ENCODE measurements at regions not wholly inside any gene's neighbourhood (a gene's known extent, or its start where the extent isn't known, plus 50 kb on each side); places are given as distances from the start of the nearest gene placed in this dataset.

DNA sequence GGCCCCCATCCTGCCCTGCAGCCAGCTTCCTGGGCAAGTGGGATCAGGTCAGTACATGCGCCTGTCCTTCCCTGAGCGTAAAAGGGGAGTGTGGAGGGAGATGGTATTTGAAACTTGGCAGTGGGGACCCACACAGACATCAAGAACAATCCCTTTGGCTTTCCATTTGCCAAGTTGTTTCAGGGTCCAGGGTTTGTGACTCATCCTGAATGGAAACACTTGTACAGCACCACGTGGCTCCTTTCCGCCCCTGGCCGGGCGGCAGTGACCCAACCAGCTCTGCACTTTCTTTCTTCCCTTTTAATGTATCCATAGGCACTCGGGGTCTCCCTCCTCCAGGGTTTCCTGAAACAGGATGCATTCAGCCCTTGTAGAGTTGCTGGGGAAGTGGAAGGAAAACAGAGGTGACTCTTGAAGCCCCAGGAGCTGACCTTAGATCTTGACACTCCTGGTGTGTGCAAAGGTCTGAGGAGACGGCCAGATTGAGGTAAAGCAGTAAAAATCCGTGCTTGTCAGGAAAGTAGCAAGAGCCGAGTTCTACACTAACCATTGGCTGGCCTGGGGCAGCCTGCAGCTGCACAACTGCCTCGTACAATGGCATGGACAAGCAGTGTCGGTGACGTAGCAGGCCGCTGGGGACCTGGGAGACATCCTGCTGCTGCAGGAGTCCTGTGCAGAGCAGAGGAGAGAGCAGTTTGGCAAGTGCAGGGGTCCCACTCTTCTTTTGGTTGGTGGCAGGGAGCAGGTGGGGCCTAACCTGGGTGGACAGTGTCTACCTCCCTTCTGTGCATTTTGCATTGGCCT, 189.8 kb downstream of the SNX19 start:
- no peak overlapping the region for H4K91ac ChIP-seq (ENCODE audit: insufficient read length, low read depth, low read length)
- H3K23me2 ChIP-seq (ENCODE audit: insufficient read length, low read depth, low read length, poor library complexity, severe bottlenecking): no peaks in the 10 kb centered on the region
- no peak overlapping the region for H4K5ac ChIP-seq (ENCODE audit: insufficient read length, low read depth, low read length)
- peaks cover 4% of the 10 kb centered on the region for H3K27me3 Mint-ChIP-seq (ENCODE audit: low read depth)
- no peak overlapping the region for H3K18ac ChIP-seq (ENCODE audit: insufficient read length, low read depth, low read length)
- no peak overlapping the region for H2AFZ ChIP-seq (ENCODE audit: low read length)
- no peak overlapping the region for H2BK120ac ChIP-seq (ENCODE audit: low read depth, low read length, poor library complexity, severe bottlenecking)
- H2AK5ac ChIP-seq (ENCODE audit: insufficient read length, low read length): no peak overlapping the region
- no peak overlapping the region for H2BK12ac ChIP-seq (ENCODE audit: insufficient read length, low read depth, low read length)
- H4K8ac ChIP-seq (replicated peaks; ENCODE audit: insufficient read length, low read depth, low read length): no peak overlapping the region
- no peaks in the 10 kb centered on the region for H3K79me2 ChIP-seq (ENCODE audit: insufficient read depth, low read length)
- H3K27ac Mint-ChIP-seq: no peak overlapping the region
- H2BK5ac ChIP-seq (ENCODE audit: insufficient read length, low read length): no peak overlapping the region
- H2BK15ac ChIP-seq (ENCODE audit: low read depth, low read length): no peak overlapping the region
- no peak overlapping the region for H3K56ac ChIP-seq (ENCODE audit: insufficient read length, low read depth, low read length)
- H3K4me1 ChIP-seq (ENCODE audit: insufficient read depth, low read length): peaks cover 2% of the 10 kb centered on the region; the same call in 1 of the 2 replicates
- H3K27ac ChIP-seq (ENCODE audit: insufficient read length, low read depth, low read length): no peak overlapping the region
- H3K14ac ChIP-seq (ENCODE audit: insufficient read depth, low read length): no peak overlapping the region
- peaks cover 5 to 22% (median 11%) of the 10 kb centered on the region in 3 experiments; a peak in 6 of 7 replicates for H3K36me3 Mint-ChIP-seq (ENCODE audit: insufficient read depth in 1 of 3, low read depth in 3 of 3)
- no peaks in the 10 kb centered on the region for H3K9me3 ChIP-seq (ENCODE audit: control insufficient read depth, low read depth, low read length)
- no peaks in the 10 kb centered on the region for H3K27me3 ChIP-seq (ENCODE audit: insufficient read depth, low read length)
- H3K4ac ChIP-seq (ENCODE audit: low read depth, low read length): no peak overlapping the region
- no peak overlapping the region for H3T11ph ChIP-seq (ENCODE audit: low read length)
- DNase-seq: no peak
- H2BK20ac ChIP-seq (ENCODE audit: low read depth, low read length, poor library complexity, severe bottlenecking): no peak overlapping the region
- no peak overlapping the region for H3K4me3 Mint-ChIP-seq
- WGBS (ENCODE audit: extremely low coverage, insufficient read length, low lambda C conversion rate): no CpG with 5 or more reads among the region's 14 CpGs
- no peak overlapping the region for H3K4me2 ChIP-seq (ENCODE audit: insufficient read depth, insufficient read length, low read length)
- peaks cover 0 to 14% of the 10 kb centered on the region in 2 experiments for H3K4me1 Mint-ChIP-seq
- H3K23ac ChIP-seq (ENCODE audit: insufficient read length, low read depth, low read length): no peak overlapping the region
- H3K9ac ChIP-seq (ENCODE audit: extremely low read depth, insufficient read length, low read length): no peak overlapping the region
- no peaks in the 10 kb centered on the region for H3K79me1 ChIP-seq (ENCODE audit: insufficient read depth, low read depth, low read length, poor library complexity, severe bottlenecking)
- H3K9me3 Mint-ChIP-seq: peaks cover 14 to 17% of the 10 kb centered on the region in 2 experiments
- no peak for TF ChIP-seq CTCF (conservative IDR thresholded peaks at IDR 0.05)
- no peaks in the 10 kb centered on the region for H4K20me1 ChIP-seq (ENCODE audit: control insufficient read depth, insufficient read depth, insufficient read length)

Data from H9 (cell line).